ENCODE measurements at regions not wholly inside any gene's neighbourhood (a gene's known extent, or its start where the extent isn't known, plus 50 kb on each side); places are given as distances from the start of the nearest gene placed in this dataset.

- H3K4me3 ChIP-seq (replicated peaks in 1 of 3; ENCODE audit: insufficient read depth in 1 of 3, low read depth in 1 of 3, low read length in 3 of 3): no peak overlapping the region
- no peaks in the 10 kb centered on the region for H3K9me1 ChIP-seq (replicated peaks; ENCODE audit: control insufficient read depth, extremely low read depth, insufficient read depth, low read length)
- no peaks in the 10 kb centered on the region for H3K27me3 ChIP-seq (ENCODE audit: control insufficient read depth in 2 of 2, insufficient read depth in 2 of 2, low read length in 2 of 2)
- intact Hi-C loops (cut with micrococcal nuclease): no loop called here
- ChIA-PET POLR2A (no interaction called here), CTCF (no interaction called here)
- FAIRE-seq (no peak), DNase-seq (ENCODE audit: low read depth, low spot score) (no peak)
- dilution Hi-C loops (cut with MboI; ENCODE audit: extremely low pct_ligation_motif_present, low sequenced_read_pairs): no loop called here
- no peaks in the 10 kb centered on the region for H3K79me2 ChIP-seq (ENCODE audit: control insufficient read depth, insufficient read depth, low read length)
- no peak overlapping the region for H2AFZ ChIP-seq (ENCODE audit: low read depth, low read length)
- H3K9me3 ChIP-seq (replicated peaks; ENCODE audit: control insufficient read depth, insufficient read depth, low read length): no peaks in the 10 kb centered on the region
- no peaks in the 10 kb centered on the region for H4K20me1 ChIP-seq (replicated peaks; ENCODE audit: control insufficient read depth, extremely low read depth, insufficient read depth, low read length)
- no TSS peak for BruUV-seq (replicated peaks)
- no peak overlapping the region for H3K9ac ChIP-seq (replicated peaks; ENCODE audit: extremely low read depth, insufficient read depth, low read length)
- H3K4me1 ChIP-seq (ENCODE audit: control insufficient read depth, extremely low read depth, insufficient read depth, low read length): no peaks in the 10 kb centered on the region
- H3K27ac ChIP-seq (ENCODE audit: insufficient read depth, low read depth, low read length): no peak overlapping the region
- H3K4me2 ChIP-seq (ENCODE audit: insufficient read depth, low read length): no peak overlapping the region
- no peak for TF ChIP-seq FOS (IDR thresholded peaks at IDR 0.05; ENCODE audit: borderline replicate concordance, insufficient read depth, low read length)
- TF ChIP-seq CTCF (IDR thresholded peaks at IDR 0.05; ENCODE audit: extremely low read depth in 1 of 2, insufficient read depth in 1 of 2, low read depth in 1 of 2, low read length in 2 of 2): no peak
- TF ChIP-seq POLR2A (IDR thresholded peaks at IDR 0.05; ENCODE audit: low read depth, low read length): no peak
- no peak for TF ChIP-seq MYC (IDR thresholded peaks at IDR 0.05; ENCODE audit: low read depth, low read length)
- TF ChIP-seq MAX (IDR thresholded peaks at IDR 0.05; ENCODE audit: insufficient read depth, insufficient read length): no peak
- TF ChIP-seq POLR2AphosphoS5 (IDR thresholded peaks at IDR 0.05; ENCODE audit: insufficient read depth, low read depth, low read length): no peak
- TF ChIP-seq EZH2 (IDR thresholded peaks at IDR 0.05; ENCODE audit: borderline replicate concordance, low read depth, low read length, severe bottlenecking): no peak
- no peak for TF ChIP-seq JUN (IDR thresholded peaks at IDR 0.05; ENCODE audit: borderline replicate concordance, insufficient read depth, insufficient read length, low read depth)
- TF ChIP-seq GATA2 (IDR thresholded peaks at IDR 0.05; ENCODE audit: insufficient read depth, insufficient read length, low read depth, low read length): no peak
- no peaks in the 10 kb centered on the region for H3K36me3 ChIP-seq (ENCODE audit: control insufficient read depth in 2 of 2, extremely low read depth in 1 of 2, insufficient read depth in 2 of 2, low read length in 2 of 2)
Measured at GRCh38 chr13:64083396-64083795, 2667.7 kb upstream of the PCDH20 start.

Data from endothelial cell of umbilical vein (primary cell).